HepG2 (cell line): ENCODE measurements at regions not wholly inside any gene's neighbourhood (a gene's known extent, or its start where the extent isn't known, plus 50 kb on each side); places are given as distances from the start of the nearest gene placed in this dataset.
A peak's percentile ranks its signal among the peaks of the same experiment; 100 is the strongest.

Experiments
- ATAC-seq: fragments of 200-7000 bp; cut with Tn5 transposase; 3 replicates; pipeline ENCODE4 v1.9.1; 2020; ENCODE audit warnings: mild to moderate bottlenecking, moderate library complexity
- BruUV-seq: library from RNA; stranded (reverse); fragments of 400-500 nt; replicated peaks from 2 replicates; lab custom pipeline; 2021; lab: Mats Ljungman, UMichigan
- CTCF ChIA-PET: fragments of 300-600 bp; formaldehyde crosslinking; extraction: SDS; loops from one replicate; lab custom pipeline; 2021; ENCODE audit warnings: low total read pairs, inconsistent platforms, low intra/inter-chr PET ratio; lab: Yijun Ruan, JAX
- POLR2A ChIA-PET: fragments of 350-600 bp; sonication (Branson Sonifier 250); formaldehyde crosslinking; loops from one replicate; lab custom pipeline; 2020; ENCODE audit warnings: antibody characterized with exemption, inconsistent platforms; lab: Yijun Ruan, JAX
- DNase-seq: peaks from one replicate; pipeline ENCODE4 v3.0.0-alpha.2; 2015; ENCODE audit warnings: low spot score
- FAIRE-seq: peaks from 3 replicates; lab custom pipeline; 2011; peaks lifted over from hg19 to GRCh38; lab: Jason Lieb, UNC
- H2AFZ ChIP-seq: one replicate; pipeline ENCODE4 v1.6.1; 2011; ENCODE audit warnings: low read length, inconsistent platforms
- H3K27ac ChIP-seq: fragments of 300-600 bp; 3 replicates; pipeline ENCODE4 v1.8.0; 2011; ENCODE audit warnings: mixed run types, mild to moderate bottlenecking, mixed read lengths, low read length, inconsistent platforms; ENCODE audit not compliant: insufficient read depth; ENCODE audit errors: extremely low read length
- H3K27me3 ChIP-seq, 2 experiments: fragments of 200-600 bp in 1 of 2; 2 replicates in 1 of 2; 3 replicates in 1 of 2; pipeline versions ENCODE4 v1.6.0 to v1.8.0; 2011; ENCODE audit warnings: low read length in 2 of 2, mild to moderate bottlenecking in 2 of 2, moderate library complexity in 2 of 2, inconsistent platforms in 1 of 2; ENCODE audit not compliant: insufficient read depth in 2 of 2, control insufficient read depth in 1 of 2
- H3K36me3 ChIP-seq, 2 experiments: fragments of 200-600 bp in 1 of 2; replicated peaks in 1 of 2; 2 replicates in 1 of 2; 3 replicates in 1 of 2; pipeline versions ENCODE4 v1.5.1 to v1.8.0; 2011; ENCODE audit warnings: low read length in 2 of 2, inconsistent platforms in 1 of 2; ENCODE audit not compliant: insufficient read depth in 2 of 2, control insufficient read depth in 1 of 2
- H3K4me1 ChIP-seq: 2 replicates; pipeline ENCODE4 v1.5.1; 2012; ENCODE audit warnings: low read length, inconsistent platforms; ENCODE audit not compliant: insufficient read depth
- H3K4me2 ChIP-seq: 2 replicates; pipeline ENCODE4 v1.6.0; 2011; ENCODE audit warnings: low read depth, low read length, inconsistent platforms
- H3K4me3 ChIP-seq, 3 experiments: fragments of 200-600 bp in 1 of 3; sonication (generic), shearing (Covaris generic) in 1 of 3; replicated peaks in 1 of 3; 2 replicates each; pipeline ENCODE4 v1.5.1; 2011 to 2016; ENCODE audit warnings: low read length in 3 of 3, inconsistent platforms in 2 of 3, low read depth in 2 of 3, mild to moderate bottlenecking in 2 of 3, control low read depth in 1 of 3, mixed read lengths in 1 of 3; ENCODE audit not compliant: insufficient read depth in 1 of 3
- H3K79me2 ChIP-seq: one replicate; pipeline ENCODE4 v1.6.1; 2011; ENCODE audit warnings: low read length, inconsistent platforms; ENCODE audit not compliant: insufficient read depth
- H3K9ac ChIP-seq: 2 replicates; pipeline ENCODE4 v1.6.0; 2011; ENCODE audit warnings: mild to moderate bottlenecking, low read depth, low read length, inconsistent platforms; ENCODE audit not compliant: insufficient read depth
- H3K9me3 ChIP-seq: 2 replicates; pipeline ENCODE4 v1.5.1; 2012; ENCODE audit warnings: mild to moderate bottlenecking, low read length
- H4K20me1 ChIP-seq: 2 replicates; pipeline ENCODE4 v1.6.0; 2011; ENCODE audit warnings: inconsistent platforms, mild to moderate bottlenecking, low read length, moderate library complexity; ENCODE audit not compliant: insufficient read depth
- PATZ1 ChIP-seq: sonication (generic); formaldehyde crosslinking; IDR thresholded peaks from 2 replicates; pipeline ENCODE4 v1.4.0; 2020; ENCODE audit warnings: missing genetic modification reagents
- SAFB2 ChIP-seq: sonication (generic); formaldehyde crosslinking; IDR thresholded peaks from 2 replicates; pipeline ENCODE4 v1.5.1; 2020; ENCODE audit warnings: missing genetic modification reagents, low read depth, mild to moderate bottlenecking, borderline replicate concordance
- SNAI1 ChIP-seq: sonication (generic); formaldehyde crosslinking; IDR thresholded peaks from 2 replicates; pipeline ENCODE4 v1.5.0; 2020; ENCODE audit warnings: mild to moderate bottlenecking, missing genetic modification reagents, borderline replicate concordance
- ZNF687 ChIP-seq: sonication (generic); formaldehyde crosslinking; IDR thresholded peaks from 2 replicates; pipeline ENCODE4 v1.5.1; 2020; ENCODE audit warnings: mild to moderate bottlenecking, missing genetic modification reagents, moderate library complexity
- WGBS: methylation state at CpG from one replicate; pipeline ENCODE4 v1.1.6; 2017; ENCODE audit warnings: low lambda C conversion rate; 5-methylcytosine and 5-hydroxymethylcytosine counted together
- in situ Hi-C: cut with HindIII; loops from 2 replicates; pipeline ENCODE4 v1.10.0; 2017; ENCODE audit warnings: low pct_unique_long_range_greater_than_20kb; ENCODE audit not compliant: extremely low pct_ligation_motif_present
- intact Hi-C: fragments of 100-400 bp; cut with micrococcal nuclease; formaldehyde crosslinking; loops from one replicate; pipeline ENCODE4 v1.10.0; 2022; ENCODE audit not compliant: unreplicated experiment
- TF ChIP-seq, protein P1 (sequence below): sonication (generic); formaldehyde crosslinking; IDR thresholded peaks from 2 replicates; pipeline ENCODE4 v1.4.0; 2020; ENCODE audit warnings: missing genetic modification reagents
- TF ChIP-seq, protein P2 (sequence below): sonication (generic); formaldehyde crosslinking; IDR thresholded peaks from 2 replicates; pipeline ENCODE4 v1.5.0; 2020; ENCODE audit warnings: missing genetic modification reagents
- TF ChIP-seq, protein P3 (sequence below): sonication (generic); formaldehyde crosslinking; IDR thresholded peaks from 2 replicates; pipeline ENCODE4 v1.4.0; 2020; ENCODE audit warnings: missing genetic modification reagents

GRCh38 chr1:54480525-54480848 is 67.5 kb upstream of the ACOT11 start:
- POLR2A ChIA-PET, result interaction anchor here (1.6 kb wide), 1 partner anchor 73 kb away, joined by 4 read pairs; no protein-coding TSS in a partner anchor
- Histone ChIP-seq H4K20me1 (no peaks in the 10 kb centered on the region), H3K79me2 (no peaks in the 10 kb centered on the region), H2AFZ (no peak overlapping the region), H3K9ac (no peak overlapping the region), H3K4me3 (peak overlapping the region in 1 of 3 experiments; percentile 30; a peak in 1 of 6 replicates), H3K36me3 (no peaks in the 10 kb centered on the region), H3K4me1 (peaks cover 48% of the 10 kb centered on the region), H3K9me3 (no peaks in the 10 kb centered on the region), H3K27ac (no peak overlapping the region), H3K4me2 (peak overlapping the region; percentile 62), H3K27me3 (peaks cover 1 to 38% of the 10 kb centered on the region in 2 experiments; a peak in 3 of 5 replicates)
- CTCF ChIA-PET, result no interaction called here
- FAIRE-seq, result no peak
- WGBS, result 0% methylated on average over 2 of the region's 4 CpGs
- TF ChIP-seq, protein P1, sequence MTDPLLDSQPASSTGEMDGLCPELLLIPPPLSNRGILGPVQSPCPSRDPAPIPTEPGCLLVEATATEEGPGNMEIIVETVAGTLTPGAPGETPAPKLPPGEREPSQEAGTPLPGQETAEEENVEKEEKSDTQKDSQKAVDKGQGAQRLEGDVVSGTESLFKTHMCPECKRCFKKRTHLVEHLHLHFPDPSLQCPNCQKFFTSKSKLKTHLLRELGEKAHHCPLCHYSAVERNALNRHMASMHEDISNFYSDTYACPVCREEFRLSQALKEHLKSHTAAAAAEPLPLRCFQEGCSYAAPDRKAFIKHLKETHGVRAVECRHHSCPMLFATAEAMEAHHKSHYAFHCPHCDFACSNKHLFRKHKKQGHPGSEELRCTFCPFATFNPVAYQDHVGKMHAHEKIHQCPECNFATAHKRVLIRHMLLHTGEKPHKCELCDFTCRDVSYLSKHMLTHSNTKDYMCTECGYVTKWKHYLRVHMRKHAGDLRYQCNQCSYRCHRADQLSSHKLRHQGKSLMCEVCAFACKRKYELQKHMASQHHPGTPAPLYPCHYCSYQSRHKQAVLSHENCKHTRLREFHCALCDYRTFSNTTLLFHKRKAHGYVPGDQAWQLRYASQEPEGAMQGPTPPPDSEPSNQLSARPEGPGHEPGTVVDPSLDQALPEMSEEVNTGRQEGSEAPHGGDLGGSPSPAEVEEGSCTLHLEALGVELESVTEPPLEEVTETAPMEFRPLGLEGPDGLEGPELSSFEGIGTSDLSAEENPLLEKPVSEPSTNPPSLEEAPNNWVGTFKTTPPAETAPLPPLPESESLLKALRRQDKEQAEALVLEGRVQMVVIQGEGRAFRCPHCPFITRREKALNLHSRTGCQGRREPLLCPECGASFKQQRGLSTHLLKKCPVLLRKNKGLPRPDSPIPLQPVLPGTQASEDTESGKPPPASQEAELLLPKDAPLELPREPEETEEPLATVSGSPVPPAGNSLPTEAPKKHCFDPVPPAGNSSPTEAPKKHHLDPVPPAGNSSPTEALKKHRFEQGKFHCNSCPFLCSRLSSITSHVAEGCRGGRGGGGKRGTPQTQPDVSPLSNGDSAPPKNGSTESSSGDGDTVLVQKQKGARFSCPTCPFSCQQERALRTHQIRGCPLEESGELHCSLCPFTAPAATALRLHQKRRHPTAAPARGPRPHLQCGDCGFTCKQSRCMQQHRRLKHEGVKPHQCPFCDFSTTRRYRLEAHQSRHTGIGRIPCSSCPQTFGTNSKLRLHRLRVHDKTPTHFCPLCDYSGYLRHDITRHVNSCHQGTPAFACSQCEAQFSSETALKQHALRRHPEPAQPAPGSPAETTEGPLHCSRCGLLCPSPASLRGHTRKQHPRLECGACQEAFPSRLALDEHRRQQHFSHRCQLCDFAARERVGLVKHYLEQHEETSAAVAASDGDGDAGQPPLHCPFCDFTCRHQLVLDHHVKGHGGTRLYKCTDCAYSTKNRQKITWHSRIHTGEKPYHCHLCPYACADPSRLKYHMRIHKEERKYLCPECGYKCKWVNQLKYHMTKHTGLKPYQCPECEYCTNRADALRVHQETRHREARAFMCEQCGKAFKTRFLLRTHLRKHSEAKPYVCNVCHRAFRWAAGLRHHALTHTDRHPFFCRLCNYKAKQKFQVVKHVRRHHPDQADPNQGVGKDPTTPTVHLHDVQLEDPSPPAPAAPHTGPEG (CRISPR knock-in tag), result no peak
- TF ChIP-seq, protein P2, sequence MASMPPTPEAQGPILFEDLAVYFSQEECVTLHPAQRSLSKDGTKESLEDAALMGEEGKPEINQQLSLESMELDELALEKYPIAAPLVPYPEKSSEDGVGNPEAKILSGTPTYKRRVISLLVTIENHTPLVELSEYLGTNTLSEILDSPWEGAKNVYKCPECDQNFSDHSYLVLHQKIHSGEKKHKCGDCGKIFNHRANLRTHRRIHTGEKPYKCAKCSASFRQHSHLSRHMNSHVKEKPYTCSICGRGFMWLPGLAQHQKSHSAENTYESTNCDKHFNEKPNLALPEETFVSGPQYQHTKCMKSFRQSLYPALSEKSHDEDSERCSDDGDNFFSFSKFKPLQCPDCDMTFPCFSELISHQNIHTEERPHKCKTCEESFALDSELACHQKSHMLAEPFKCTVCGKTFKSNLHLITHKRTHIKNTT (CRISPR knock-in tag), result no peak
- peak; percentile 43; the same call in 1 of the 2 replicates for TF ChIP-seq PATZ1 (CRISPR knock-in tag)
- TF ChIP-seq SNAI1 (CRISPR knock-in tag), result no peak
- TF ChIP-seq ZNF687 (CRISPR knock-in tag), result 0 out of 2 replicates have a peak, but pooled peaks have one; percentile 4
- no peak for TF ChIP-seq SAFB2
- TF ChIP-seq, protein P3, sequence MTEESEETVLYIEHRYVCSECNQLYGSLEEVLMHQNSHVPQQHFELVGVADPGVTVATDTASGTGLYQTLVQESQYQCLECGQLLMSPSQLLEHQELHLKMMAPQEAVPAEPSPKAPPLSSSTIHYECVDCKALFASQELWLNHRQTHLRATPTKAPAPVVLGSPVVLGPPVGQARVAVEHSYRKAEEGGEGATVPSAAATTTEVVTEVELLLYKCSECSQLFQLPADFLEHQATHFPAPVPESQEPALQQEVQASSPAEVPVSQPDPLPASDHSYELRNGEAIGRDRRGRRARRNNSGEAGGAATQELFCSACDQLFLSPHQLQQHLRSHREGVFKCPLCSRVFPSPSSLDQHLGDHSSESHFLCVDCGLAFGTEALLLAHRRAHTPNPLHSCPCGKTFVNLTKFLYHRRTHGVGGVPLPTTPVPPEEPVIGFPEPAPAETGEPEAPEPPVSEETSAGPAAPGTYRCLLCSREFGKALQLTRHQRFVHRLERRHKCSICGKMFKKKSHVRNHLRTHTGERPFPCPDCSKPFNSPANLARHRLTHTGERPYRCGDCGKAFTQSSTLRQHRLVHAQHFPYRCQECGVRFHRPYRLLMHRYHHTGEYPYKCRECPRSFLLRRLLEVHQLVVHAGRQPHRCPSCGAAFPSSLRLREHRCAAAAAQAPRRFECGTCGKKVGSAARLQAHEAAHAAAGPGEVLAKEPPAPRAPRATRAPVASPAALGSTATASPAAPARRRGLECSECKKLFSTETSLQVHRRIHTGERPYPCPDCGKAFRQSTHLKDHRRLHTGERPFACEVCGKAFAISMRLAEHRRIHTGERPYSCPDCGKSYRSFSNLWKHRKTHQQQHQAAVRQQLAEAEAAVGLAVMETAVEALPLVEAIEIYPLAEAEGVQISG (CRISPR knock-in tag), result no peak
- BruUV-seq, result no TSS peak
- DNase-seq, result no peak
- peak; percentile 17 for ATAC-seq
- intact Hi-C loops, result no loop called here
- in situ Hi-C loops, result loop anchor here (10.0 kb wide), 1 partner anchor 166 kb away; no protein-coding TSS in a partner anchor
